ENCODE measurements at regions not wholly inside any gene's neighbourhood (a gene's known extent, or its start where the extent isn't known, plus 50 kb on each side); places are given as distances from the start of the nearest gene placed in this dataset.
A peak's percentile ranks its signal among the peaks of the same experiment; 100 is the strongest.

- CTCF ChIA-PET, result no interaction called here
- no peak for DNase-seq
- Histone ChIP-seq H3K9me3 (ENCODE audit: control extremely low read depth in 1 of 5, control insufficient read depth in 4 of 5, insufficient read depth in 2 of 5, low read depth in 1 of 5, low read length in 4 of 5) (no peaks in the 10 kb centered on the region), H3K27me3 (replicated peaks in 2 of 5; ENCODE audit: control insufficient read depth in 4 of 5, insufficient read depth in 5 of 5, low read length in 4 of 5) (no peaks in the 10 kb centered on the region), H3K4me1 (ENCODE audit: control extremely low read depth in 1 of 4, control insufficient read depth in 4 of 4, insufficient read depth in 4 of 4, low read length in 3 of 4) (peaks cover 0 to 6% (median 3%) of the 10 kb centered on the region in 4 experiments), H3K4me3 (ENCODE audit: control insufficient read depth in 1 of 7, extremely low read depth in 1 of 7, insufficient read depth in 4 of 7, low read depth in 2 of 7, low read length in 6 of 7) (no peak overlapping the region), H3K27ac (ENCODE audit: insufficient read depth in 1 of 2, low read depth in 1 of 2, low read length in 2 of 2, poor library complexity in 1 of 2, severe bottlenecking in 2 of 2) (no peak overlapping the region), H3K36me3 (ENCODE audit: control insufficient read depth in 4 of 4, insufficient read depth in 4 of 4, low read length in 3 of 4) (no peaks in the 10 kb centered on the region)
- 93% methylated on average over 4 of the region's 4 CpGs for WGBS (ENCODE audit: insufficient coverage)
- POLR2A ChIA-PET, result no interaction called here
Observed at GRCh38 chr9:79280691-79281090, 291.1 kb upstream of the TLE4 start.

GRCh38 chr9:79284081-79284480 is 287.7 kb upstream of the TLE4 start:
- peak; percentile 4 to 73 (median 55) for DNase-seq
- Histone ChIP-seq H3K27ac (ENCODE audit: insufficient read depth in 1 of 2, low read depth in 1 of 2, low read length in 2 of 2, poor library complexity in 1 of 2, severe bottlenecking in 2 of 2) (no peak overlapping the region), H3K4me1 (ENCODE audit: control extremely low read depth in 1 of 4, control insufficient read depth in 4 of 4, insufficient read depth in 4 of 4, low read length in 3 of 4) (peaks cover 0 to 15% (median 11%) of the 10 kb centered on the region in 4 experiments), H3K27me3 (replicated peaks in 2 of 5; ENCODE audit: control insufficient read depth in 4 of 5, insufficient read depth in 5 of 5, low read length in 4 of 5) (no peaks in the 10 kb centered on the region), H3K36me3 (ENCODE audit: control insufficient read depth in 4 of 4, insufficient read depth in 4 of 4, low read length in 3 of 4) (no peaks in the 10 kb centered on the region), H3K9me3 (ENCODE audit: control extremely low read depth in 1 of 5, control insufficient read depth in 4 of 5, insufficient read depth in 2 of 5, low read depth in 1 of 5, low read length in 4 of 5) (no peaks in the 10 kb centered on the region), H3K4me3 (ENCODE audit: control insufficient read depth in 1 of 7, extremely low read depth in 1 of 7, insufficient read depth in 4 of 7, low read depth in 2 of 7, low read length in 6 of 7) (no peak overlapping the region)
- POLR2A ChIA-PET, result no interaction called here
- CTCF ChIA-PET, result interaction anchor here (0.6 to 0.9 kb wide), 2 partner anchors 8 to 13 kb away, joined by 3 read pairs; no protein-coding TSS in a partner anchor

- DNase-seq, result peak in 1 of 3 donors; percentile 5
- H3K4me3 ChIP-seq (ENCODE audit: control insufficient read depth in 1 of 7, extremely low read depth in 1 of 7, insufficient read depth in 4 of 7, low read depth in 2 of 7, low read length in 6 of 7), result no peak overlapping the region
- H3K4me1 ChIP-seq (ENCODE audit: control extremely low read depth in 1 of 4, control insufficient read depth in 4 of 4, insufficient read depth in 4 of 4, low read length in 3 of 4), result peaks cover 0 to 15% (median 11%) of the 10 kb centered on the region in 4 experiments
- H3K9me3 ChIP-seq (ENCODE audit: control extremely low read depth in 1 of 5, control insufficient read depth in 4 of 5, insufficient read depth in 2 of 5, low read depth in 1 of 5, low read length in 4 of 5), result no peaks in the 10 kb centered on the region
- 37% methylated on average over 7 of the region's 7 CpGs for WGBS (ENCODE audit: insufficient coverage)
- H3K27ac ChIP-seq (ENCODE audit: insufficient read depth in 1 of 2, low read depth in 1 of 2, low read length in 2 of 2, poor library complexity in 1 of 2, severe bottlenecking in 2 of 2), result no peak overlapping the region
- no peaks in the 10 kb centered on the region for H3K27me3 ChIP-seq (replicated peaks in 2 of 5; ENCODE audit: control insufficient read depth in 4 of 5, insufficient read depth in 5 of 5, low read length in 4 of 5)
- ChIA-PET CTCF (no interaction called here), POLR2A (no interaction called here)
- no peaks in the 10 kb centered on the region for H3K36me3 ChIP-seq (ENCODE audit: control insufficient read depth in 4 of 4, insufficient read depth in 4 of 4, low read length in 3 of 4)
Observed at GRCh38 chr9:79286992-79287707, 284.6 kb upstream of the TLE4 start.

GRCh38 chr9:79287708-79288290 is 284.0 kb upstream of the TLE4 start:
- no peaks in the 10 kb centered on the region for H3K27me3 ChIP-seq (replicated peaks in 2 of 5; ENCODE audit: control insufficient read depth in 4 of 5, insufficient read depth in 5 of 5, low read length in 4 of 5)
- POLR2A ChIA-PET, result no interaction called here
- no peak overlapping the region for H3K4me3 ChIP-seq (ENCODE audit: control insufficient read depth in 1 of 7, extremely low read depth in 1 of 7, insufficient read depth in 4 of 7, low read depth in 2 of 7, low read length in 6 of 7)
- CTCF ChIA-PET, result no interaction called here
- H3K9me3 ChIP-seq (ENCODE audit: control extremely low read depth in 1 of 5, control insufficient read depth in 4 of 5, insufficient read depth in 2 of 5, low read depth in 1 of 5, low read length in 4 of 5), result no peaks in the 10 kb centered on the region
- H3K4me1 ChIP-seq (ENCODE audit: control extremely low read depth in 1 of 4, control insufficient read depth in 4 of 4, insufficient read depth in 4 of 4, low read length in 3 of 4), result peaks cover 0 to 15% (median 11%) of the 10 kb centered on the region in 4 experiments
- H3K36me3 ChIP-seq (ENCODE audit: control insufficient read depth in 4 of 4, insufficient read depth in 4 of 4, low read length in 3 of 4), result no peaks in the 10 kb centered on the region
- no peak for DNase-seq
- H3K27ac ChIP-seq (ENCODE audit: insufficient read depth in 1 of 2, low read depth in 1 of 2, low read length in 2 of 2, poor library complexity in 1 of 2, severe bottlenecking in 2 of 2), result no peak overlapping the region
- WGBS (ENCODE audit: insufficient coverage), result 92% methylated on average over 2 of the region's 4 CpGs

GRCh38 chr9:79289856-79290255 is 281.9 kb upstream of the TLE4 start:
- Histone ChIP-seq H3K27ac (ENCODE audit: insufficient read depth in 1 of 2, low read depth in 1 of 2, low read length in 2 of 2, poor library complexity in 1 of 2, severe bottlenecking in 2 of 2) (no peak overlapping the region), H3K9me3 (ENCODE audit: control extremely low read depth in 1 of 5, control insufficient read depth in 4 of 5, insufficient read depth in 2 of 5, low read depth in 1 of 5, low read length in 4 of 5) (no peaks in the 10 kb centered on the region), H3K36me3 (ENCODE audit: control insufficient read depth in 4 of 4, insufficient read depth in 4 of 4, low read length in 3 of 4) (no peaks in the 10 kb centered on the region), H3K27me3 (replicated peaks in 2 of 5; ENCODE audit: control insufficient read depth in 4 of 5, insufficient read depth in 5 of 5, low read length in 4 of 5) (no peaks in the 10 kb centered on the region), H3K4me3 (ENCODE audit: control insufficient read depth in 1 of 7, extremely low read depth in 1 of 7, insufficient read depth in 4 of 7, low read depth in 2 of 7, low read length in 6 of 7) (no peak overlapping the region), H3K4me1 (ENCODE audit: control extremely low read depth in 1 of 4, control insufficient read depth in 4 of 4, insufficient read depth in 4 of 4, low read length in 3 of 4) (peaks cover 0 to 12% (median 7%) of the 10 kb centered on the region in 4 experiments)
- no peak for DNase-seq
- WGBS (ENCODE audit: insufficient coverage), result 100% methylated on average over 2 of the region's 3 CpGs
- ChIA-PET CTCF (interaction anchor here (0.7 to 1.0 kb wide), 2 partner anchors 13 to 852 kb away, joined by 3 read pairs; no protein-coding TSS in a partner anchor), POLR2A (no interaction called here)

GRCh38 chr9:79292731-79293280 is 279.0 kb upstream of the TLE4 start:
- WGBS (ENCODE audit: insufficient coverage), result 100% methylated on average over 1 of the region's 1 CpG
- Histone ChIP-seq H3K36me3 (ENCODE audit: control insufficient read depth in 4 of 4, insufficient read depth in 4 of 4, low read length in 3 of 4) (no peaks in the 10 kb centered on the region), H3K4me3 (ENCODE audit: control insufficient read depth in 1 of 7, extremely low read depth in 1 of 7, insufficient read depth in 4 of 7, low read depth in 2 of 7, low read length in 6 of 7) (no peak overlapping the region), H3K27ac (ENCODE audit: insufficient read depth in 1 of 2, low read depth in 1 of 2, low read length in 2 of 2, poor library complexity in 1 of 2, severe bottlenecking in 2 of 2) (no peak overlapping the region), H3K27me3 (replicated peaks in 2 of 5; ENCODE audit: control insufficient read depth in 4 of 5, insufficient read depth in 5 of 5, low read length in 4 of 5) (no peaks in the 10 kb centered on the region), H3K4me1 (ENCODE audit: control extremely low read depth in 1 of 4, control insufficient read depth in 4 of 4, insufficient read depth in 4 of 4, low read length in 3 of 4) (no peaks in the 10 kb centered on the region), H3K9me3 (ENCODE audit: control extremely low read depth in 1 of 5, control insufficient read depth in 4 of 5, insufficient read depth in 2 of 5, low read depth in 1 of 5, low read length in 4 of 5) (no peaks in the 10 kb centered on the region)
- POLR2A ChIA-PET, result no interaction called here
- DNase-seq, result peak in 1 of 3 donors; percentile 50
- CTCF ChIA-PET, result interaction anchor here (0.8 to 1.4 kb wide), 5 partner anchors 9 to 162 kb away, joined by 3 to 4 read pairs (median 3); no protein-coding TSS in a partner anchor

- Histone ChIP-seq H3K27me3 (replicated peaks in 2 of 5; ENCODE audit: control insufficient read depth in 4 of 5, insufficient read depth in 5 of 5, low read length in 4 of 5) (no peaks in the 10 kb centered on the region), H3K4me3 (ENCODE audit: control insufficient read depth in 1 of 7, extremely low read depth in 1 of 7, insufficient read depth in 4 of 7, low read depth in 2 of 7, low read length in 6 of 7) (no peak overlapping the region), H3K9me3 (ENCODE audit: control extremely low read depth in 1 of 5, control insufficient read depth in 4 of 5, insufficient read depth in 2 of 5, low read depth in 1 of 5, low read length in 4 of 5) (no peaks in the 10 kb centered on the region), H3K27ac (ENCODE audit: insufficient read depth in 1 of 2, low read depth in 1 of 2, low read length in 2 of 2, poor library complexity in 1 of 2, severe bottlenecking in 2 of 2) (no peak overlapping the region), H3K36me3 (ENCODE audit: control insufficient read depth in 4 of 4, insufficient read depth in 4 of 4, low read length in 3 of 4) (no peaks in the 10 kb centered on the region), H3K4me1 (ENCODE audit: control extremely low read depth in 1 of 4, control insufficient read depth in 4 of 4, insufficient read depth in 4 of 4, low read length in 3 of 4) (no peaks in the 10 kb centered on the region)
- 88% methylated on average over 3 of the region's 6 CpGs for WGBS (ENCODE audit: insufficient coverage)
- CTCF ChIA-PET, result no interaction called here
- POLR2A ChIA-PET, result no interaction called here
- DNase-seq, result no peak
Observed at GRCh38 chr9:79300068-79300467, 271.7 kb upstream of the TLE4 start.

Data from common myeloid progenitor, CD34-positive (primary cell).